H9 (cell line): ENCODE measurements at regions not wholly inside any gene's neighbourhood (a gene's known extent, or its start where the extent isn't known, plus 50 kb on each side); places are given as distances from the start of the nearest gene placed in this dataset.

ENCODE experiments used
- DNase-seq: peaks from one replicate; pipeline ENCODE4 v3.0.0-alpha.2; 2017
- H2AFZ ChIP-seq: one replicate; pipeline ENCODE4 v1.6.1; 2013; ENCODE audit warnings: mild to moderate bottlenecking, low read length, control low read depth, moderate library complexity
- H2AK5ac ChIP-seq: 2 replicates; pipeline ENCODE4 v1.6.1; 2013; ENCODE audit warnings: low read length, control low read depth, mixed read lengths; ENCODE audit not compliant: insufficient read length
- H2BK120ac ChIP-seq: one replicate; pipeline ENCODE4 v1.6.1; 2013; ENCODE audit warnings: low read depth, mild to moderate bottlenecking, low read length, control low read depth, inconsistent platforms; ENCODE audit not compliant: poor library complexity, severe bottlenecking
- H2BK12ac ChIP-seq: 2 replicates; pipeline ENCODE4 v1.6.1; 2013; ENCODE audit warnings: low read length, control low read depth, mixed read lengths, low read depth; ENCODE audit not compliant: insufficient read length
- H2BK15ac ChIP-seq: 2 replicates; pipeline ENCODE4 v1.6.1; 2013; ENCODE audit warnings: low read depth, low read length, control low read depth
- H2BK20ac ChIP-seq: one replicate; pipeline ENCODE4 v1.6.1; 2013; ENCODE audit warnings: low read depth, mild to moderate bottlenecking, low read length, control low read depth, inconsistent platforms; ENCODE audit not compliant: poor library complexity, severe bottlenecking
- H2BK5ac ChIP-seq: 2 replicates; pipeline ENCODE4 v1.6.1; 2013; ENCODE audit warnings: low read length, control low read depth, mixed read lengths; ENCODE audit not compliant: insufficient read length
- H3K14ac ChIP-seq: 2 replicates; pipeline ENCODE4 v1.6.1; 2013; ENCODE audit warnings: low read length, control low read depth; ENCODE audit not compliant: insufficient read depth
- H3K18ac ChIP-seq: 2 replicates; pipeline ENCODE4 v1.6.1; 2013; ENCODE audit warnings: low read depth, mild to moderate bottlenecking, mixed read lengths, low read length, control low read depth; ENCODE audit not compliant: insufficient read length
- H3K23ac ChIP-seq: 2 replicates; pipeline ENCODE4 v1.6.1; 2013; ENCODE audit warnings: low read length, control low read depth, mixed read lengths, low read depth; ENCODE audit not compliant: insufficient read length
- H3K23me2 ChIP-seq: 2 replicates; pipeline ENCODE4 v1.6.1; 2013; ENCODE audit warnings: low read depth, mild to moderate bottlenecking, mixed read lengths, low read length, control low read depth; ENCODE audit not compliant: insufficient read length, poor library complexity, severe bottlenecking
- H3K27ac ChIP-seq: 2 replicates; pipeline ENCODE4 v1.5.1; 2013; ENCODE audit warnings: low read length, control low read depth, mixed read lengths, low read depth; ENCODE audit not compliant: insufficient read length
- H3K27me3 ChIP-seq: 2 replicates; pipeline ENCODE4 v1.6.1; 2013; ENCODE audit warnings: low read length, control low read depth, inconsistent platforms; ENCODE audit not compliant: insufficient read depth
- H3K4ac ChIP-seq: 2 replicates; pipeline ENCODE4 v1.6.1; 2013; ENCODE audit warnings: low read depth, mild to moderate bottlenecking, control low read depth, inconsistent platforms, low read length, moderate library complexity
- H3K4me1 ChIP-seq: 2 replicates; pipeline ENCODE4 v1.6.1; 2013; ENCODE audit warnings: low read length, control low read depth, inconsistent platforms; ENCODE audit not compliant: insufficient read depth
- H3K4me2 ChIP-seq: 2 replicates; pipeline ENCODE4 v1.6.1; 2013; ENCODE audit warnings: low read length, control low read depth, mixed read lengths; ENCODE audit not compliant: insufficient read length, insufficient read depth
- H3K56ac ChIP-seq: 2 replicates; pipeline ENCODE4 v1.6.1; 2013; ENCODE audit warnings: low read depth, mild to moderate bottlenecking, mixed read lengths, low read length, control low read depth; ENCODE audit not compliant: insufficient read length
- H3K79me1 ChIP-seq: 2 replicates; pipeline ENCODE4 v1.6.1; 2013; ENCODE audit warnings: low read depth, mild to moderate bottlenecking, moderate library complexity, low read length, control low read depth, inconsistent platforms; ENCODE audit not compliant: insufficient read depth, poor library complexity, severe bottlenecking
- H3K79me2 ChIP-seq: 2 replicates; pipeline ENCODE4 v1.6.1; 2013; ENCODE audit warnings: low read length, control low read depth, inconsistent platforms; ENCODE audit not compliant: insufficient read depth
- H3K9ac ChIP-seq: 2 replicates; pipeline ENCODE4 v1.6.1; 2013; ENCODE audit warnings: low read length, control low read depth, mixed read lengths; ENCODE audit not compliant: insufficient read length; ENCODE audit errors: extremely low read depth
- H3K9me3 ChIP-seq: one replicate; pipeline ENCODE4 v1.6.1; 2013; ENCODE audit warnings: low read depth, low read length, inconsistent platforms; ENCODE audit not compliant: control insufficient read depth
- H3T11ph ChIP-seq: one replicate; pipeline ENCODE4 v1.6.1; 2013; ENCODE audit warnings: mild to moderate bottlenecking, low read length, control low read depth, inconsistent platforms
- H4K20me1 ChIP-seq: one replicate; pipeline ENCODE4 v1.6.1; 2013; ENCODE audit not compliant: control insufficient read depth, insufficient read length, insufficient read depth
- H4K5ac ChIP-seq: 2 replicates; pipeline ENCODE4 v1.6.1; 2013; ENCODE audit warnings: low read depth, mild to moderate bottlenecking, mixed read lengths, low read length, control low read depth; ENCODE audit not compliant: insufficient read length
- H4K8ac ChIP-seq: replicated peaks from 2 replicates; pipeline ENCODE4 v1.6.1; 2013; ENCODE audit warnings: low read length, control low read depth, mixed read lengths, low read depth; ENCODE audit not compliant: insufficient read length
- H4K91ac ChIP-seq: 2 replicates; pipeline ENCODE4 v1.6.1; 2013; ENCODE audit warnings: low read depth, mild to moderate bottlenecking, moderate library complexity, mixed read lengths, low read length, control low read depth; ENCODE audit not compliant: insufficient read length
- H3K27ac Mint-ChIP-seq, 3 experiments: 2 replicates in 2 of 3; 3 replicates in 1 of 3; pipeline ENCODE4 v1.8.0; 2020 to 2021; ENCODE audit warnings: mixed read lengths in 3 of 3, mild to moderate bottlenecking in 1 of 3, moderate library complexity in 1 of 3
- H3K27me3 Mint-ChIP-seq: 2 replicates; pipeline ENCODE4 v1.8.0; 2021; ENCODE audit warnings: low read depth, mild to moderate bottlenecking, moderate library complexity, mixed read lengths
- H3K36me3 Mint-ChIP-seq, 3 experiments: 2 replicates in 2 of 3; 3 replicates in 1 of 3; pipeline ENCODE4 v1.8.0; 2020 to 2021; ENCODE audit warnings: low read depth in 3 of 3, mixed read lengths in 3 of 3; ENCODE audit not compliant: insufficient read depth in 1 of 3
- H3K4me1 Mint-ChIP-seq, 2 experiments: 2 replicates each; pipeline ENCODE4 v1.8.0; 2020; ENCODE audit warnings: mixed read lengths in 2 of 2
- H3K4me3 Mint-ChIP-seq, 2 experiments: 2 replicates in 1 of 2; 3 replicates in 1 of 2; pipeline ENCODE4 v1.8.0; 2020 to 2021; ENCODE audit warnings: mild to moderate bottlenecking in 2 of 2, mixed read lengths in 2 of 2, moderate library complexity in 1 of 2
- H3K9me3 Mint-ChIP-seq, 2 experiments: 2 replicates in 1 of 2; 3 replicates in 1 of 2; pipeline ENCODE4 v1.8.0; 2020; ENCODE audit warnings: mild to moderate bottlenecking in 2 of 2, mixed read lengths in 2 of 2, moderate library complexity in 1 of 2
- WGBS: extraction: QIAGEN DNeasy Blood & Tissue Kit; methylation state at CpG from one replicate; pipeline ENCODE4 v1.1.7; 2013; ENCODE audit warnings: missing lambda C conversion rate, low lambda C conversion rate, mixed read lengths; ENCODE audit not compliant: insufficient read length; ENCODE audit errors: extremely low coverage; 5-methylcytosine and 5-hydroxymethylcytosine counted together
- TF ChIP-seq, protein P1 (sequence below): fragments of 200-600 bp; sonication (generic); conservative IDR thresholded peaks from 3 replicates; pipeline ENCODE4 v1.8.0; 2021; ENCODE audit warnings: antibody characterized with exemption, mild to moderate bottlenecking

DNA sequence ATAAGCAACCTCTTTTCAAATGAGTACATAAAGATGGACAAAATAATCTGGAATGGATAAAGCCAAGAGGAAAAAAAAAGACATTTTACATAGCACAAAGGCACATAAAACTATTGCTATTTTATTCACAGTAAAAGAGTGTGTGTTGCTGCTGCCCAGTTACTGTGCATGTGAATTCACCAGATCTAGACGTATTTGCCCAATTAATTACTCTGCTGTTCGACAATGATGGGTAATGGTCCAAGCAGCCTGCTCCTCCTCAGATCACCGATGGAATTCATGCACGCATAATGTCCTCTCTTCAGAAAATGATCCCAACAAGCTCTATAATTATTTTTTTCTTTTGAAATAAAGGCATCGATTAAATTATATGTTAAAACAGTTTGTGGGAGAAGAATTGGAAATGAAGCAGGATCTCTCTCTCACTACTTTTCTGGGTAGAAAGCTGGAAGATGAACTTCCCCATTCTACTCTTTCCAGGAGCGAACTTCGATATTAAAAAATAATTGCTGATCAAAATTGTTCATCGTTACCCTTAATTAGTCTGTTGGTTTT is 357.4 kb upstream of the CCNH start:
- H3K14ac ChIP-seq: no peak overlapping the region
- no peak for DNase-seq
- Mint-ChIP-seq H3K27me3 (no peaks in the 10 kb centered on the region; the same call in 1 of the 2 replicates), H3K4me3 (peak overlapping the region in 1 of 2 experiments; percentile 68; a peak in 1 of 5 replicates), H3K36me3 (no peaks in the 10 kb centered on the region), H3K9me3 (no peaks in the 10 kb centered on the region), H3K4me1 (peaks cover 11 to 17% of the 10 kb centered on the region in 2 experiments), H3K27ac (no peak overlapping the region)
- H3K9me3 ChIP-seq: no peaks in the 10 kb centered on the region
- H2AFZ ChIP-seq: no peak overlapping the region
- no peak overlapping the region for H3T11ph ChIP-seq
- H3K23ac ChIP-seq: no peak overlapping the region
- no peak overlapping the region for H2BK5ac ChIP-seq
- no peak overlapping the region for H2BK120ac ChIP-seq
- no peaks in the 10 kb centered on the region for H3K79me1 ChIP-seq
- no peak overlapping the region for H3K27ac ChIP-seq
- H3K56ac ChIP-seq: no peak overlapping the region
- H3K23me2 ChIP-seq: no peaks in the 10 kb centered on the region
- H2BK20ac ChIP-seq: no peak overlapping the region
- no peak overlapping the region for H4K8ac ChIP-seq
- no peaks in the 10 kb centered on the region for H3K27me3 ChIP-seq
- H3K79me2 ChIP-seq: no peaks in the 10 kb centered on the region
- no peak overlapping the region for H2BK15ac ChIP-seq
- peak overlapping the region; percentile 62 for H3K4me2 ChIP-seq
- no peak overlapping the region for H4K91ac ChIP-seq
- H3K4ac ChIP-seq: no peak overlapping the region
- no peak overlapping the region for H2AK5ac ChIP-seq
- H4K20me1 ChIP-seq: no peaks in the 10 kb centered on the region
- no peaks in the 10 kb centered on the region; the same call in 1 of the 2 replicates for H3K4me1 ChIP-seq
- TF ChIP-seq, protein P1, sequence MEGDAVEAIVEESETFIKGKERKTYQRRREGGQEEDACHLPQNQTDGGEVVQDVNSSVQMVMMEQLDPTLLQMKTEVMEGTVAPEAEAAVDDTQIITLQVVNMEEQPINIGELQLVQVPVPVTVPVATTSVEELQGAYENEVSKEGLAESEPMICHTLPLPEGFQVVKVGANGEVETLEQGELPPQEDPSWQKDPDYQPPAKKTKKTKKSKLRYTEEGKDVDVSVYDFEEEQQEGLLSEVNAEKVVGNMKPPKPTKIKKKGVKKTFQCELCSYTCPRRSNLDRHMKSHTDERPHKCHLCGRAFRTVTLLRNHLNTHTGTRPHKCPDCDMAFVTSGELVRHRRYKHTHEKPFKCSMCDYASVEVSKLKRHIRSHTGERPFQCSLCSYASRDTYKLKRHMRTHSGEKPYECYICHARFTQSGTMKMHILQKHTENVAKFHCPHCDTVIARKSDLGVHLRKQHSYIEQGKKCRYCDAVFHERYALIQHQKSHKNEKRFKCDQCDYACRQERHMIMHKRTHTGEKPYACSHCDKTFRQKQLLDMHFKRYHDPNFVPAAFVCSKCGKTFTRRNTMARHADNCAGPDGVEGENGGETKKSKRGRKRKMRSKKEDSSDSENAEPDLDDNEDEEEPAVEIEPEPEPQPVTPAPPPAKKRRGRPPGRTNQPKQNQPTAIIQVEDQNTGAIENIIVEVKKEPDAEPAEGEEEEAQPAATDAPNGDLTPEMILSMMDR: no peak
- no peak overlapping the region for H3K9ac ChIP-seq
- H3K18ac ChIP-seq: no peak overlapping the region
- H2BK12ac ChIP-seq: no peak overlapping the region
- no peak overlapping the region for H4K5ac ChIP-seq
- WGBS: no CpG with 5 or more reads among the region's 8 CpGs
